Endodermal cell (in vitro differentiated cells): ENCODE measurements at regions not wholly inside any gene's neighbourhood (a gene's known extent, or its start where the extent isn't known, plus 50 kb on each side); places are given as distances from the start of the nearest gene placed in this dataset.
"Not testable (repeated sequence)": the region's sequence is repeated elsewhere in the genome, so short reads cannot be mapped to it uniquely, and the experiment has no call there.

ENCODE experiments used
- DNase-seq: peaks from one replicate; pipeline ENCODE4 v3.0.0-alpha.2; 2017
- H3K27ac ChIP-seq: 2 replicates; pipeline ENCODE4 v1.5.1; 2013; ENCODE audit warnings: mild to moderate bottlenecking, low read depth, low read length, moderate library complexity
- H3K27me3 ChIP-seq: 2 replicates; pipeline ENCODE4 v1.6.1; 2013; ENCODE audit warnings: mild to moderate bottlenecking, low read length, moderate library complexity; ENCODE audit not compliant: insufficient read depth, control insufficient read depth, poor library complexity, severe bottlenecking
- H3K36me3 ChIP-seq: 2 replicates; pipeline ENCODE4 v1.7.0; 2013; ENCODE audit warnings: mild to moderate bottlenecking, low read length, moderate library complexity; ENCODE audit not compliant: control insufficient read depth, insufficient read depth
- H3K4me1 ChIP-seq: one replicate; pipeline ENCODE4 v1.7.0; 2013; ENCODE audit warnings: low read length; ENCODE audit not compliant: control insufficient read depth, insufficient read depth
- H3K4me3 ChIP-seq: 2 replicates; pipeline ENCODE4 v1.5.1; 2013; ENCODE audit warnings: mild to moderate bottlenecking, low read length, moderate library complexity
- H3K9ac ChIP-seq: 2 replicates; pipeline ENCODE4 v1.6.1; 2013; ENCODE audit warnings: mild to moderate bottlenecking, low read length, moderate library complexity; ENCODE audit not compliant: poor library complexity, severe bottlenecking; ENCODE audit errors: extremely low read depth
- H3K9me3 ChIP-seq: 2 replicates; pipeline ENCODE4 v1.6.1; 2013; ENCODE audit warnings: mild to moderate bottlenecking, low read length, moderate library complexity; ENCODE audit not compliant: control insufficient read depth
- H3K27ac Mint-ChIP-seq: 2 replicates; pipeline ENCODE4 v1.8.0; 2020; ENCODE audit warnings: mixed read lengths
- H3K27me3 Mint-ChIP-seq: 2 replicates; pipeline ENCODE4 v1.8.0; 2021; ENCODE audit warnings: mild to moderate bottlenecking, mixed read lengths; ENCODE audit not compliant: insufficient read depth
- H3K36me3 Mint-ChIP-seq: 2 replicates; pipeline ENCODE4 v1.8.0; 2020; ENCODE audit warnings: low read depth, mixed read lengths
- H3K4me1 Mint-ChIP-seq: 2 replicates; pipeline ENCODE4 v1.8.0; 2020; ENCODE audit warnings: mixed read lengths
- H3K4me3 Mint-ChIP-seq: 2 replicates; pipeline ENCODE4 v1.8.0; 2020; ENCODE audit warnings: mild to moderate bottlenecking, moderate library complexity, mixed read lengths
- H3K9me3 Mint-ChIP-seq: 2 replicates; pipeline ENCODE4 v1.8.0; 2020; ENCODE audit warnings: mild to moderate bottlenecking, mixed read lengths
- CTCF ChIP-seq: fragments of 200-600 bp; sonication (generic); conservative IDR thresholded peaks from 2 replicates; pipeline ENCODE4 v1.5.0; 2021; ENCODE audit warnings: antibody characterized with exemption, mild to moderate bottlenecking
- WGBS, 2 experiments: methylation state at CpG; one replicate each; pipeline versions ENCODE4 v1.1.5 to v1.1.7; 2013; ENCODE audit warnings: missing lambda C conversion rate in 2 of 2, mixed read lengths in 1 of 2; ENCODE audit not compliant: insufficient coverage in 1 of 2, insufficient read length in 1 of 2; 5-methylcytosine and 5-hydroxymethylcytosine counted together

- 83 to 100% methylated on average over 4 to 7 of the region's 7 CpGs for WGBS, 2 experiments
- H3K4me3 ChIP-seq: no peak overlapping the region
- peaks cover 33% of the 10 kb centered on the region for H3K4me1 Mint-ChIP-seq
- H3K27ac ChIP-seq: no peak overlapping the region
- H3K9me3 Mint-ChIP-seq: peaks cover 3% of the 10 kb centered on the region
- H3K27me3 ChIP-seq: no peaks in the 10 kb centered on the region
- no peaks in the 10 kb centered on the region for H3K9me3 ChIP-seq
- H3K27me3 Mint-ChIP-seq: no peaks in the 10 kb centered on the region
- no peak overlapping the region for H3K27ac Mint-ChIP-seq
- no peaks in the 10 kb centered on the region for H3K4me1 ChIP-seq
- TF ChIP-seq CTCF: no peak
- no peak for DNase-seq
- no peaks in the 10 kb centered on the region for H3K36me3 ChIP-seq
- H3K36me3 Mint-ChIP-seq: no peaks in the 10 kb centered on the region
- no peak overlapping the region for H3K4me3 Mint-ChIP-seq
- no peak overlapping the region for H3K9ac ChIP-seq
Observed at GRCh38 chr17:11176549-11176948, 64.5 kb upstream of the SHISA6 start.

- H3K9ac ChIP-seq: no peak overlapping the region
- H3K4me3 Mint-ChIP-seq: no peak overlapping the region
- no peaks in the 10 kb centered on the region for H3K4me1 ChIP-seq
- H3K36me3 Mint-ChIP-seq: no peaks in the 10 kb centered on the region
- H3K27me3 Mint-ChIP-seq: peaks cover 2% of the 10 kb centered on the region
- WGBS, 2 experiments: 88 to 91% methylated on average over 7 of the region's 7 CpGs
- peaks cover 13% of the 10 kb centered on the region for H3K9me3 Mint-ChIP-seq
- no peak for TF ChIP-seq CTCF
- peaks cover 18% of the 10 kb centered on the region for H3K4me1 Mint-ChIP-seq
- no peaks in the 10 kb centered on the region for H3K27me3 ChIP-seq
- DNase-seq: no peak
- no peak overlapping the region for H3K4me3 ChIP-seq
- no peaks in the 10 kb centered on the region for H3K9me3 ChIP-seq
- H3K27ac ChIP-seq: no peak overlapping the region
- no peak overlapping the region for H3K27ac Mint-ChIP-seq
- H3K36me3 ChIP-seq: no peaks in the 10 kb centered on the region
Observed at GRCh38 chr17:11170881-11171280, 70.1 kb upstream of the SHISA6 start.

GRCh38 chr17:11151818-11152425 is 89.1 kb upstream of the SHISA6 start:
- Histone ChIP-seq H3K27ac (no peak overlapping the region), H3K4me1 (no peaks in the 10 kb centered on the region), H3K9me3 (peaks cover 8% of the 10 kb centered on the region), H3K4me3 (no peak overlapping the region), H3K9ac (no peak overlapping the region), H3K36me3 (no peaks in the 10 kb centered on the region), H3K27me3 (no peaks in the 10 kb centered on the region)
- peaks cover 9% of the 10 kb centered on the region for H3K9me3 Mint-ChIP-seq
- H3K27ac Mint-ChIP-seq: no peak overlapping the region
- H3K4me1 Mint-ChIP-seq: no peaks in the 10 kb centered on the region
- no peaks in the 10 kb centered on the region for H3K36me3 Mint-ChIP-seq
- H3K27me3 Mint-ChIP-seq: no peaks in the 10 kb centered on the region
- DNase-seq: no peak
- 86 to 98% methylated on average over 6 to 7 of the region's 8 CpGs for WGBS, 2 experiments
- TF ChIP-seq CTCF: no peak
- H3K4me3 Mint-ChIP-seq: no peak overlapping the region

GRCh38 chr17:11150906-11151511 is 90.0 kb upstream of the SHISA6 start:
- not testable (repeated sequence) for H3K9me3 Mint-ChIP-seq, DNase-seq

More at GRCh38 chr17:11150906-11151511, 90.0 kb upstream of the SHISA6 start:
- H3K36me3 ChIP-seq, H3K4me1 Mint-ChIP-seq, H3K27me3 Mint-ChIP-seq, H3K36me3 Mint-ChIP-seq, H3K27me3 ChIP-seq, H3K4me1 ChIP-seq, H3K4me3 Mint-ChIP-seq, H3K27ac Mint-ChIP-seq, H3K4me3 ChIP-seq, H3K27ac ChIP-seq, H3K9ac ChIP-seq: not testable (repeated sequence)
- peaks cover 14% of the 10 kb centered on the region for H3K9me3 ChIP-seq
- WGBS, 2 experiments: 95 to 96% methylated on average over 16 to 19 of the region's 19 CpGs
